Gastroesophageal sphincter (tissue), 4 donors: ENCODE measurements at regions not wholly inside any gene's neighbourhood (a gene's known extent, or its start where the extent isn't known, plus 50 kb on each side); places are given as distances from the start of the nearest gene placed in this dataset.

Experiments
- ATAC-seq: fragments of 150-250 bp; one replicate; pipeline ENCODE4 v1.9.1; 2016; ENCODE audit warnings: mild to moderate bottlenecking, moderate library complexity
- H3K27ac ChIP-seq, 4 donors: fragments of 200-600 bp; sonication (generic) in 3 of 4; 1 replicate in 3 of 4; 2 replicates in 1 of 4; pipeline ENCODE4 v1.5.1; 2016 to 2019
- H3K27me3 ChIP-seq: fragments of 200-600 bp; sonication (generic); one replicate; pipeline ENCODE4 v1.5.1; 2019
- H3K36me3 ChIP-seq, 2 donors: fragments of 200-600 bp; sonication (generic); one replicate each; pipeline ENCODE4 v1.5.1; 2019; ENCODE audit warnings: control low read depth in 1 of 2
- H3K4me1 ChIP-seq, 3 donors: fragments of 200-600 bp; sonication (generic); 1 replicate in 2 of 3; 2 replicates in 1 of 3; pipeline ENCODE4 v1.5.1; 2016 to 2019; ENCODE audit warnings: control low read depth in 2 of 3
- H3K4me3 ChIP-seq, 2 donors: fragments of 200-600 bp; sonication (generic); one replicate each; pipeline ENCODE4 v1.5.1; 2019; ENCODE audit warnings: mild to moderate bottlenecking in 1 of 2, moderate library complexity in 1 of 2
- H3K9me3 ChIP-seq, 3 donors: fragments of 200-600 bp; sonication (generic); one replicate each; pipeline ENCODE4 v1.5.1; 2017 to 2019; ENCODE audit warnings: control low read depth in 2 of 3
- EP300 ChIP-seq: sonication (generic); formaldehyde crosslinking; IDR thresholded peaks from one replicate; pipeline ENCODE4 v1.6.1; 2017; ENCODE audit warnings: antibody characterized with exemption, mild to moderate bottlenecking
- POLR2A ChIP-seq, 2 donors: fragments of 450-650 bp; IDR thresholded peaks; one replicate each; pipeline ENCODE4 v1.6.1; 2017; ENCODE audit warnings: antibody characterized with exemption in 2 of 2, mild to moderate bottlenecking in 2 of 2, moderate library complexity in 1 of 2
- POLR2AphosphoS5 ChIP-seq: sonication (generic); formaldehyde crosslinking; IDR thresholded peaks from one replicate; pipeline ENCODE4 v1.6.1; 2017; ENCODE audit warnings: antibody characterized with exemption
- WGBS, 2 donors: methylation state at CpG; one replicate each; pipeline ENCODE4 v1.1.5; 2018; ENCODE audit warnings: low coverage in 1 of 2; 5-methylcytosine and 5-hydroxymethylcytosine counted together
- TF ChIP-seq, protein P1 (sequence below), 4 experiments: fragments of 200-600 bp in 2 of 4; fragments of 450-650 bp in 2 of 4; sonication (generic) in 1 of 4; IDR thresholded peaks; one replicate each; pipeline ENCODE4 v1.5.1; 2017 to 2019; ENCODE audit warnings: antibody characterized with exemption in 4 of 4, mild to moderate bottlenecking in 2 of 4, moderate library complexity in 2 of 4

DNA sequence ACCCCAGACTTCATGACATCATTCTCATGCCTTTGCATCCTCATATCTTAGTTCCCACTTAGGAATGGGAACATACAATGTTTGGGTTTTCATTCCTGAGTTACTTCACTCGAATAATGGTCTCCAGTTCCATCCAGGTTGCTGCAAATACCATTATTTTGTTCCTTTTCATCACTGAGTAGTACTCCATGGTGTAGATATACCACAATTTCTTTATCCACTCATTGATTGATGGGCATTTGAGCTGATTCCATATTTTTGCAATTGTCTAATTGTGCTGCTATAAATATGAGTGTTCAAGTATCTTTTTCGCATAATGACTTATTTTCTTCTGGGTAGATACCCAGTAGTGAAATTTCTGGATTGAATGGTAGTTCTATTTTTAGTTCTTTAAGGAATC lies 1026.8 kb downstream of the STPG2 start:
- Histone ChIP-seq H3K4me1 (no peaks in the 10 kb centered on the region), H3K4me3 (no peak overlapping the region), H3K27me3 (no peaks in the 10 kb centered on the region), H3K27ac (no peak overlapping the region), H3K9me3 (no peaks in the 10 kb centered on the region), H3K36me3 (no peaks in the 10 kb centered on the region)
- ATAC-seq = no peak
- TF ChIP-seq POLR2AphosphoS5 = no peak
- no peak for TF ChIP-seq POLR2A (IDR thresholded peaks at IDR 0.05)
- TF ChIP-seq EP300 = no peak
- TF ChIP-seq, protein P1, sequence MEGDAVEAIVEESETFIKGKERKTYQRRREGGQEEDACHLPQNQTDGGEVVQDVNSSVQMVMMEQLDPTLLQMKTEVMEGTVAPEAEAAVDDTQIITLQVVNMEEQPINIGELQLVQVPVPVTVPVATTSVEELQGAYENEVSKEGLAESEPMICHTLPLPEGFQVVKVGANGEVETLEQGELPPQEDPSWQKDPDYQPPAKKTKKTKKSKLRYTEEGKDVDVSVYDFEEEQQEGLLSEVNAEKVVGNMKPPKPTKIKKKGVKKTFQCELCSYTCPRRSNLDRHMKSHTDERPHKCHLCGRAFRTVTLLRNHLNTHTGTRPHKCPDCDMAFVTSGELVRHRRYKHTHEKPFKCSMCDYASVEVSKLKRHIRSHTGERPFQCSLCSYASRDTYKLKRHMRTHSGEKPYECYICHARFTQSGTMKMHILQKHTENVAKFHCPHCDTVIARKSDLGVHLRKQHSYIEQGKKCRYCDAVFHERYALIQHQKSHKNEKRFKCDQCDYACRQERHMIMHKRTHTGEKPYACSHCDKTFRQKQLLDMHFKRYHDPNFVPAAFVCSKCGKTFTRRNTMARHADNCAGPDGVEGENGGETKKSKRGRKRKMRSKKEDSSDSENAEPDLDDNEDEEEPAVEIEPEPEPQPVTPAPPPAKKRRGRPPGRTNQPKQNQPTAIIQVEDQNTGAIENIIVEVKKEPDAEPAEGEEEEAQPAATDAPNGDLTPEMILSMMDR (IDR thresholded peaks at IDR 0.05) = no peak
- WGBS, 2 donors = 55 to 60% methylated on average over 2 of the region's 2 CpGs

DNA sequence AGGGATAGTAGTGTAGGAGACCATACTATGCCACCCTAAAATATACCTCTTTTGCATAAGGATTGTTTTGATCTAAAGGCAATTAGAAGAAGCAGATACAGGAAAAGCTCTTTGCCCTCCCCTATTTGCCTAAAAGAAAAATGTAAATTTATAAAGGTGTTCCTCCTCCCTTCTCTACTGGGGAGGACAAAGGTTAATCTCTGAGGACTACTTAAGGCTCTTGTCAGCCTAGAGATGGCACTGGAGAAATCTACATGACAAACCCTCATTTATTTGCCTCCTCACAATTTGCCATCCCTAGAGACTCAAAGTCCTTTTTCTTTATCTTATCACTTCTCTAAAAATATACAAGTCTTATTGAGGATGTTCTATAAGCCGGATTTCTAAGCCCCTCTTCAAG lies 1021.8 kb downstream of the STPG2 start:
- TF ChIP-seq EP300 (no peak), POLR2AphosphoS5 (no peak)
- TF ChIP-seq, protein P1 (IDR thresholded peaks at IDR 0.05) = no peak
- Histone ChIP-seq H3K4me1 (no peaks in the 10 kb centered on the region), H3K27ac (no peak overlapping the region), H3K27me3 (no peaks in the 10 kb centered on the region), H3K9me3 (peaks cover 0 to 5% (median 0%) of the 10 kb centered on the region in 3 donors), H3K4me3 (no peak overlapping the region), H3K36me3 (no peaks in the 10 kb centered on the region)
- 23 to 64% methylated on average over 1 of the region's 1 CpG for WGBS, 2 donors
- ATAC-seq = no peak

DNA sequence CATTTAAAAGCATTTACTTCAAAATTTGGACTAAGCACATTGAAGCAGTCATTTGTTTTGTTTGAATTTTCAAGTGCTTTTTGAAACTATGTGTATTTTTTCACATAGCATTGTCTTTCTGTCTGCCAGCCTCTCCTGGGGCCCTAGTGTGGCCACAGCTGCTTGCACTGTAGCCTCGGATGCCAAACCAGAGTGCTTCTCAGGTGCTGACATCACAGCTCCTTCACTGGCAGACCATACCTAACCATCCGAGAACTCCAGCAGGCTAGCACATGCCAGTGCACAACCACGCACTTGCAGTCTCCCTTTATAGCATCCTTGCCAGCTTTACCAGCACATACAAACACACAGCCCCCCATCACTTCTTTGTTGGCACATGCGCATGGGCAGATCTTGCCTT lies 1019.7 kb downstream of the STPG2 start:
- H3K27ac ChIP-seq = no peak overlapping the region
- H3K4me3 ChIP-seq = no peak overlapping the region
- H3K36me3 ChIP-seq = no peaks in the 10 kb centered on the region
- peaks cover 0 to 5% (median 0%) of the 10 kb centered on the region in 3 donors for H3K9me3 ChIP-seq
- TF ChIP-seq POLR2AphosphoS5 (no peak), POLR2A (IDR thresholded peaks at IDR 0.05) (no peak), EP300 (no peak)
- TF ChIP-seq, protein P1 (IDR thresholded peaks at IDR 0.05) = no peak
- H3K27me3 ChIP-seq = no peaks in the 10 kb centered on the region
- no peaks in the 10 kb centered on the region for H3K4me1 ChIP-seq
- WGBS, 2 donors = 69% methylated on average over 3 of the region's 4 CpGs; no CpG with 5 or more reads in 1 of the 2 donors
- no peak for ATAC-seq

DNA sequence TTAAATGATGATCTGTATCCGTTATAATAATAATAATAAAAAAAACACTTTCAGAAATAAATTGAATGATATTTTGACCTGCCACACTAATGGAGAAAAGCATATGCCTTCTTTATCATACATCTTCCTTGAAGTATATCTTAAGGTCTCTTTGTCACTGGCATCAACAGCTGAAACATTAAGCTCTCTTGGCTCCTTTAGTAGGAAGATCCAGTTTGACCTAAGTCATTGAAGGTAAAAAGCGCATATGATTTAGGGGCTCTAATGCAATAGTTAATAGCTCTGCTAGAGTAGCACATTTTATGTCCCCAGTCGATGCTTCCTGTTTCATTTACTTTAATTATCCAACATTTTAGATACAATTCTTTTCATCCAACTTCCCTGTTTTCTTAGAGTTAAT lies 1010.8 kb downstream of the STPG2 start:
- no peaks in the 10 kb centered on the region for H3K4me1 ChIP-seq
- no peak overlapping the region for H3K4me3 ChIP-seq
- TF ChIP-seq, protein P1 (IDR thresholded peaks at IDR 0.05) = no peak
- TF ChIP-seq POLR2AphosphoS5 = no peak
- no peak for TF ChIP-seq POLR2A (IDR thresholded peaks at IDR 0.05)
- no peak for TF ChIP-seq EP300
- H3K27me3 ChIP-seq = no peaks in the 10 kb centered on the region
- no peak for ATAC-seq
- no peak overlapping the region for H3K27ac ChIP-seq
- 29 to 66% methylated on average over 2 to 3 of the region's 3 CpGs for WGBS, 2 donors
- no peaks in the 10 kb centered on the region for H3K36me3 ChIP-seq
- H3K9me3 ChIP-seq = no peaks in the 10 kb centered on the region

DNA sequence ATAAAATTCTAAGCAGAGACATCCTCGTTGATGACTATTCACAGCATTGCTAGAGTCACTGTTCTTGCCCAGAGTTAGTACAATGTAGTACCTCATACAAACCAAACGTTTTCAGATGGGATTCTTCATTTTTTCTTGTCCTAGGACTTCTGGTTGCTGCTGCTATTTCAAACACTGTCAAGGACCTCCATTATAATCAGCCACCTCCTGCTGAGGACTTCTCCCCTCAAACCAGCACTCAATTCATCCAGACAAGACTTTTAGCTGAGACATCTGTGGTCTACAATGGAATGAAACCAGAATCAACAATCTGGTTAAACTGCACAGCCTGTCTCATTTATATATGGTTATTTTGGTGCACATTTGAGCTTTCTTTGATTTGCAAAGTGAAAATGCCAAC lies 1008.8 kb downstream of the STPG2 start:
- WGBS, 2 donors = 26 to 54% methylated on average over 2 of the region's 2 CpGs
- TF ChIP-seq, protein P1 (IDR thresholded peaks at IDR 0.05) = no peak
- TF ChIP-seq EP300 = no peak
- TF ChIP-seq POLR2AphosphoS5 = no peak
- TF ChIP-seq POLR2A (IDR thresholded peaks at IDR 0.05) = no peak
- Histone ChIP-seq H3K27ac (no peak overlapping the region), H3K27me3 (no peaks in the 10 kb centered on the region), H3K4me3 (no peak overlapping the region), H3K4me1 (no peaks in the 10 kb centered on the region), H3K9me3 (no peaks in the 10 kb centered on the region), H3K36me3 (no peaks in the 10 kb centered on the region)
- no peak for ATAC-seq
